HG02798 (cell line): ENCODE measurements at regions not wholly inside any gene's neighbourhood (a gene's known extent, or its start where the extent isn't known, plus 50 kb on each side); places are given as distances from the start of the nearest gene placed in this dataset.

Source experiments
- ATAC-seq: cut with Tn5 transposase; IDR thresholded peaks from one replicate; pipeline ENCODE4 v1.9.1; 2021; ENCODE audit warnings: mild to moderate bottlenecking; ENCODE audit not compliant: unreplicated experiment, poor library complexity

DNA sequence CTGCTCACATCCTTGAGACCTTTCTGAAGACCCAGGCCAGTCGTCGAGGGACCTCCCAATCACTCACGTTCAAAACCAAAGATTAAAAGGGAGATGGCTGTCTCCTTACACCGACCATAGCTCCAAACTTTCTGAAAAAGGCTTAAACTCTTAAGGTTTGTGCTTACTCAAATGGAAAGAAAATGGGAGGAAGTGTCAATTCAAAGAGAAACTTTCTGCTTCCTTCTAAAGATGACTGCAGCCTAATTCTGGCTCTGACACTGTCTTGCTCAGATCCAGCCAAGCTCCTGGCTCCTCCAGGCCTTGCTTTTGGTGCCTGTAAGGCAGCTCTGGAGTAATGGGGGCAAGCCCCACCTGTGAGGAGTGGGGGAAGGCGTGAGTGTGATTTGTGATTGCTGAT lies 54.9 kb upstream of the WSB1 start:
- ATAC-seq = peak; percentile 50

DNA sequence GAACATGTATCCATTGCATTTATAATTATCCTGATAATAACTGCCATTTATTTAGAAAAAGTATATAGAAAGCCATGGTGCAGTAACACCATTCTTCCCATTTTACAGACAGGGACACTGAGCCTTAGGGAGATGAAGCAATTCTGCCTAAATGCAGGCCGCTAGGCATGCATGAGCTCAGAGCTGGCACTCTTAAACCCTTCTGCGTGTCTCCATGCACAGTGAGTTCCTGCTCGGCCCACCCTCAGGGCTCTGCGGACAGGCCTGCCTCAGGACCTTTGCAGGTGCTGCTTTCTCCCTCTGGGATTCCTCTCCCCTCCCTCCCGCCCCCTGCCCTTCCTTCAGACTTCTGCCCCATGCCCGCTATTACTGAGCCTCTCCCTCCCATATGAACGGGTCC lies 54.3 kb upstream of the WSB1 start:
- ATAC-seq = no peak

DNA sequence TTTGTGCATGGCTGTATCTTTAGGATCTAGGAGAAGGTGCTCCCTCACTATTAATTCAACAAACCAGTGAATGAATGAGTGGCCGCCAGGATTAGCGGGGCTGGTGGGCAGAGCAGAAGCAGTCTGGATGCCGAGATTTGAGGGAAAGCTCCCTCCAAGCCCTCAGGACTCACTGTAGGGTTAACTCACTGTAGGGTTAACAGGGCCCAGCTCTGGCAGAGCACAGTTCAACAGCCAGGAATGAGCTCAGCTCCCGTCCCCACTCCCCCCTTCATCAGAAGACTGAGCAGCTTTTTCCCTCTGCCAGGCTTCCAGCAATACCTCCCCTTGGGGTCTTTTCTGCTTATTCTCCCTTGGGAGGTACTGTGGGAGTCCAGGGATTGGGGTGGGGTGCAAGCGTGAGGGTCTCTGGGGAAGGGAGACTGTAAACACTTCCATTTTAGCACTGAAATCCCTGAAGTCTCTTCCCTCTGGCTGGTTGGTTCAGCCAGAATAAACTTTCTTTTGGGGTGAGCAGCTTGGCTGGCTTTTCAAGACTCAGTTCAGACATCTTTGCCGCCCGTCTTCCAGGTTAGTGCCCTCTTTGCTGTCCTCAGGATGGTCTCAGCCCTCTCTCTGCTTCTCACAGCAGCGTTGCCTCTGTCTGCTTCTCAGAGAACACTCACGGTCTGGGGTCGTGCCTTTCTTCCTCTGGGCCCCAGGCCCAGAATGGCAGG lies 53.7 kb upstream of the WSB1 start:
- no peak for ATAC-seq

DNA sequence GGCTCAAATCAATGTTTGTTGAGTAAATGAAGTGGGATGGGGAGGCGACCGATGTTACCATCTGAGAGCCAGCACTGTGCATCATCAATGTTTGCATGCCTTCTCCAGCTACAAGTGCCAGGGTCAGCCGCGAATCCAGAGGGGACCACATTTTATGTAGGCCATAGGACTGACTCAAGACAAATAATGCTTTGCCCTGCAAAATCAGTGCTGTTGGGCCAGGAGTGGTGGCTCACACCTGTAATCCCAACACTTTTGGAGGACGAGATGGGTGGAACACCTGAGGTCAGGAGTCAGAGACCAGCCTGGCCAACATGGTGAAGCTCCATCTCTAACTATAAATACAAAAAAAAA lies 53.1 kb upstream of the WSB1 start:
- ATAC-seq = no peak

DNA sequence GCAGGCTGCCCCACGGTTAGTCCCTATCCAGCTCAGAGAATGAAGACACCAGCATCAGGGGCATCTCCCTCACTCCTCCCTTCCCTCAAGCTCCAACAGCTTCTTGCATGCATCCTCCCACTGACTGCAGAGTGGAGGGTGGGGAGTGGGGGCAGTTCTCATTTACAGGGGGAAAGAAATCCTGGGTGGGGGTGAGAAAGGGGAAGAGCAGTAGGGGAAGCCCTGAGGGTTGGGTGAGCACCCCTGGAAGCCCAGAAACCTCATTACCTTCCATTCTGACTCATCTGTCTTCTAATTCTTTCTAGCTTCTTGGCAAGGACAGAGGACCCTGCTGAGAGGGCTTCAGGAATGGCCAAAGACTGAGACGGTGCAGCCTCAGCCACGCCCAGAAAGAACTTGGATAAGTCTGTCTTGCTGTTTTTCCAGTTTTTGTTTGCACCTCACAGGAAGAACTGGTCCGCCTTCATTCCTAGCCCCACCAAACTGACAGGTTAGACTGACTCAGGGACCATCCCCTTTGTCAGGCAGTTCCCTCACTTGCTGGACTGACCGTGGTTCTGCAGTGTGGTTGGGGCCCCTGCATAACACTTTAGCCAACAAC lies 52.5 kb upstream of the WSB1 start:
- peak; percentile 52 for ATAC-seq

DNA sequence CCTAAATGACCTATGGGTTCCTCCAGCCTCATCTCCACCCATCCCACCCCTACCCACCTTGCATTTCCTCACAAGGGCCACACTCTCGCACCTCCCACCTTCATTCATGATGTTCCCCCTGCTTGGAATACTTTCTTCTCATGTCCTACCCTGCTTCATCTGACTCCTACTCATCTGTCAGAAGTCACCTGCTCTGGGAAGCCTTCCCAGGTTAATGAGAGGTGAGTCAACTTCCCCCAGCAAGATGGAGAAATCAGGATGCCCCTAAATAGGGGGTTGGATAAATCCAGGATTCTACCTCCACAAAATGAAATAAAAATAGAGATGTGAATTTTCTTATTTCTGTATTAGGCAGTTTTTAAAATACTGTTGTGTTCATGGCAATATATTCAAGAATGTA lies 51.0 kb upstream of the WSB1 start:
- ATAC-seq = no peak

DNA sequence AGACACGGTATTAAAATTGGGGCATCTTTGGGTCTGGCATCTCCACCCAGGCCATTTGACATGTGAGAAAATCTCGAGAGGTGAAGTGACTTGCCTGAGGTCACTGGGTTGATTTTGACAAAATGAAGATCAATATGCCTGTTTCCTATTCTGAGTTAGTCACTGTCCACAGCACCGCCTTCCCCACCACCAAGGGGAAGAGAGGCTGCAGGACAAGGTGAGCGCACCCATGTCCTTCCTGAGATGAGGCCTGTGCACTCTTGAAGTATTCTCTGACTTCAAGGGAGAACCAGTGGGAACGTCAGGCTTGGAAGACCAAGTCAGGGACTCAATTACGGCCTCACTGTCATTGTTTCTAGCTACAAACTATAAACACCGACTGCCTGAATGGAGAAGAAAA lies 49.9 kb upstream of the WSB1 start:
- no peak for ATAC-seq
